Activated CD4-positive, alpha-beta T cell treated with anti-CD3 and anti-CD28 coated beads for 24 hours (primary cell): ENCODE measurements at regions not wholly inside any gene's neighbourhood (a gene's known extent, or its start where the extent isn't known, plus 50 kb on each side); places are given as distances from the start of the nearest gene placed in this dataset.
"Not testable (repeated sequence)": the region's sequence is repeated elsewhere in the genome, so short reads cannot be mapped to it uniquely, and the experiment has no call there.

ENCODE experiments used
- DNase-seq, 2 donors: peaks; one replicate each; pipeline ENCODE4 v3.0.0-alpha.2; 2020; ENCODE audit warnings: low read depth in 2 of 2

DNA sequence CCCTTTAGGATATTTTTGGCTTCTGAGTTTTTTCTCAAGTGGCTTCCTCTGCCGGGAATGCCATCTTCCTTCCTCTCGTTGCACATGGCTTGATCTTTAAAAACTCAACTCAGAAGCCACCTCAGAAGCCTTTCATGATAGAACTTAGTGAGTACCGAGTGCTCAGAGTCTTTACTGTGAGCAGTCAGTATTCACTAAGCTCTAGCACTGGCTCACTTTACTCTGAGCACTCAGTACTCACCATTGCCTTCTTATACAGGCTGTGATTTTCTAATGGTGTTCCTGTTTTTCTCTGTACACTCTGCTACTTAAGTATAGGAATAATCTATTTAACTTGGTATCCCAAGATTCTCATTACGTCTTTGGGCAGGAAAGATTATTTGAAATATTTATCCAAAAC lies 116.2 kb downstream of the PFDN4 start:
- DNase-seq, result no peak

DNA sequence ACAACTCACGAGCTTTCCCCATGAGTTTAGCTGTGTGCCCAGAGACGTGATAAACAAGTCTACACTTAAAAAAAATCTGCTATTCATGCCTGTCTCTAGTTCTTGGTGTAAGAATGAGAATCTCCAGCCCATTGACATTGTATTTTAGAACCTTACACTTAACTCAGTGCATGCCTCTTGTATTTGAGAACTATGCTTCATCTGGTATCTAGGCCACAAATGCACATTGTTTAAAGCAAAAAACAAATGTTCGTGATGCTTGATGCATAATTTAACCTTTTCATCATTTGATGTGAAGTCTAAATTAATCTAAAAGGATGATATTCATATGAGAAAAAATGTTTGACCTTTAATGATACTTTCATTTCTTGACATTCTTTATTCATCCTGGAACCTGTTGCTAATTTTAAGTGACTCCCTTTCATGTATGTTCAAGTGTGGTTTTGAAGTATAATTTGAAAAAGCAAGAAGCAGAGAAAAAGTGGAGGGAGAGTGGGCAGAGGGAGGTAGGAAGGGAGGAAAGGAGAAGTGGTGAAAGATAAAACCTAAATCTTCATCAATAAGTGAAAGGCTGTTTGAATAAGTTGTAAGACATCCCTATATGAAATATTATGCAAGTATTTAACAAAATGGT lies 116.9 kb downstream of the PFDN4 start:
- no peak for DNase-seq

DNA sequence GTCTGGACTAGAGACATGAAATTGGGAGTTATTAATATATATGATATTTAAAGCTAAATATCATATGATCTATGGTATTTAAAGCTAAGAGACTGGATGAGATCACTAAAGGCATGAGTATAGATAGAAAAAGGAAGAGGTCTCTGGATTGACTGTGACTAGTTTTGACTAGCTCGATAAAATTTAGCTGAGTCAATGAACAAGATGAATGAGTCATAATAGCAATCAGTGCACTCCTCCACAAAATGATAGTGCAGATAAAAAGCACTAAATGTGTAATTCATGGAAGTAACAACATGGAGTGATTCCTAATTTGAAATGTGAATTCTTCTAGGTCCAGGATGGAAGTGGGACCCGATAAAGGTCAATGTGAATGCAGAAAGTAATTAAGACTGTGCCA lies 127.4 kb downstream of the PFDN4 start:
- DNase-seq, result no peak

DNA sequence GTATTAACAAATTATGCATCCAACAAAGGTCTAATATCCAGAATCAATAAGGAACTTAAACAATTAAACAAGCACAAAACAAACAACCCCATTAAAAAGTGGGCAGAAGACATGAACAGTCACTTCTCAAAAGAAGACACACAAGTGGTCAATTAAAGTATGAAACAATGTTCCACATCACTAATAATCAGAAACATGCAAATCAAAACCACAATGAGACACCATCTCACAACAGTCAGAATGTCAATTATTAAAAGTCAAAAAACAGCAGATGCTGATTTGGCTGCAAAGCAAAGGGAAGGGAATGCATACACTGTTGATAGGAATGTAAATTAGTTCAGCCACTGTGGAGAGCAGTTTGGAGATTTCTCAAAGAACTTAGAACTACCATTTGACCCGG lies 129.3 kb downstream of the PFDN4 start:
- no peak for DNase-seq

DNA sequence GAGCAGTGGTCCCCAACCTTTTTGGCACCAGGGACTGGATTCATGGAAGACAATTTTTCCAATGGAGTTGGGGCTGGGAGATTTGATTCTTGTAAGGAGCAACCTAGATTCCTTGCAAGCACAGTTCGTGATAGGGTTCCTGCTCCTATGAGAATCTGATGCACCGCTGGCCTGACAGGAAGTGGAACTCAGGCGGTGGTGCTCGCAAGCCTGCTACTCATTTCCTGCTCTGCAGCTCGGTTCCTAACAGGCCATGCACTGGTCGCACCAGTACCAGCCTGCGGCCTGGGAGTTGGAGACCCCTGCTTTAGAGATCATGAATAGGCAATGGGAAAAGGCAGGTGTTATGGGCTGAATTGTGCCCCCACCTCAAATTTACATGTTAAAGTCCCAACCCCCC lies 131.2 kb downstream of the PFDN4 start:
- no peak for DNase-seq

DNA sequence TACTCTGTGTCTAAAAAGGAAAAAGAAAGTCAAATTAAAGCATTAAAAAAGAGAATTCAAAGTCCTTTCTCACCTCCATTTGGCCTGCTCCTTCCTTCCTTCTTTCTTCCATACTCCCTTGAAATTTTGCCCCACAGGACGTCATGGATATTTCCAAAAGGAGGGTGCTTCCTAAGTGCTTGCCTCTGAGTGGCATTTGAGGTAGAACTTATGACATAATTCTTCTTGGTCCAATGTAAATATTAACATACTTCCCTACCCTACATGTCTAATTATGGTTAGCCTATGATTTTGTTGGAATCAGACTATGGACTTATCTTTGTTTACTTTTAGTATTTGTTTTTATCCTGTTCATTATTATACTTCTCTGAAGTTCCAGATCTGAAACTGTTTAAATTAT lies 132.3 kb downstream of the PFDN4 start:
- no peak for DNase-seq

DNA sequence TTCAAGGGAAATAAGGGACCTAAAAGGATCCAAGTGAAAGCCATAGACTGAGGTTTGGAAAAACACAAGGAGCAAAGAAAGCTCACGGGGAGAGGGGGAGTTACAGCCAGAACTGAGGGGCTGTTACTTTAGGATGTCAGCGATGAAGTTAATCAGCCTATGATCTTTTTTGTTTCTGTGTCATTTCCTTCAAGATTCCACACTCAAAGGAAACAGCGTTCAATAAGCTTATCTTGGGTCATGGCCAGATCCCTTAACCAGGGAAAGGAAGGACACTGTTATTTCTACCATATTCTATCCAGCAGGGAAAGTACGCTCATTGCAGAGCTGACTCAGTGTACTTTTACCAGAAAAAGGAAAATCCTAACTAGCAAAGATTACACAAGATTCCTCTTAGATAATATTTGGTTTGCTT lies 132.8 kb downstream of the PFDN4 start:
- DNase-seq, result no peak

DNA sequence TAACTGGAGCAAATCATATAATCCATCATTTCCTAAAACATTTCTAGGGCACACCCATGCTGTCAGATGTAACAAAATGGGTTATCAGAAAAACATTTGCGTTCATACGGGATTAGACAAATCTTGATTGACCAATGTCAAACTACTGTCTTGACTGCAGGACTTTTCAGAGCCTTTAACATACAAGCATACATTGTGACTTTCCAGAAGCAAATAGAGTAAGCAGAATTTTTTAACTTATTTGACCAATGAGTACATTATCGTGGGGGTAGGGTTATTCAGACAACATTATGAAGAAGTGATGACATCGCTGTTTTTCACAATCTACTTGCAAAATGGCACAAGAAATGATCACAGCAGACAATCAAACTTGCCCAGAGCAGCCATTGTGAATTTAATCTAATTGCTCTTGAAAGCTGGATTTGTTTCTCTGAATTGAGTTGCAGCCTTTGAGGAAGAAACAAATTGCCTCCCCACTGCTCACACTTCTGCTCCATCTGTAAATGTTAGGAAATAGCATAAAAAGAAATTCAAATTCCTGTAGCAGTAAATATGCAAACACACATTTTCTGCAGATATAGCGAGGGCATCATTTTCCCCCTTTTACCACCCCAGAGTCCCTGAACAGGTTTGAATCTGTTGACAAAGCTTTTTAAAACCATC lies 133.0 kb upstream of the DOK5 start:
- DNase-seq, result no peak

DNA sequence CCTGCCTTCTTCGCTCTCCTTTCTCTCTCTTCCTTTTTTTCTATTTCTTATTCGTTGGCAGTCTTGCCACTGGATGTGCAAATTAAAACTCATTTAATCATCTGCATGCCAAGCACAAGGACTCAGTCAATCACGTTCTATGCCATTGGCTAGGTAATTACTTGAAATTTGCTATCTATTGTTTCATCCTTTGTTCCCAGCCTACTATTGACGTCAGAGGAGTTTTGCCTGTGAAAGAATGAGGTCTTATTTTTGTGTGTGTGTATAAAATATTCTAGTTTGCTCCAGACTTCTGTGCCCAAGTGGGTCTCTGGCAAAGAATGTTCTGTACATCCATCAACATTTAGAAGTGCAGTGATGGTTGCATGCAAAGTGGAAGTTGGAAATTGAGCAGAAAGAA lies 132.3 kb upstream of the DOK5 start:
- DNase-seq, result no peak

DNA sequence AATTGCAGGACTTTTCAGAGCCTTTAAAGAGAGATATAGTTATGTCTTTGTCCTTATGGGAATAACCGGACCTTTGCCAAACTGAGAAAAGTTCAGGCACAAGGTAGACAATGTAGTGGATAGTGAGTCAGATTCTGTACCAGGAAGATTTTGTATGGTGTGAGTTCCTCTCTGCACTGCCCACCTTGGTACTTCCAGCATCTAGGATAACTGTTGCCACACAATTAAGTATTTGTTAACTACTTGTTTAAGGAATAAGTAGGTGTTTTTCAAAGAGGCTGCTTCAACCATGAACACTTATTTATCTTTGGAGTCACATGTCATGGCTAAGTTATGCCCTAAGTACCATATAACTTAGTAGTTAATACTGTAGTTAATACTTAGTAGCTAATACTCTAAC lies 131.8 kb upstream of the DOK5 start:
- no peak for DNase-seq

DNA sequence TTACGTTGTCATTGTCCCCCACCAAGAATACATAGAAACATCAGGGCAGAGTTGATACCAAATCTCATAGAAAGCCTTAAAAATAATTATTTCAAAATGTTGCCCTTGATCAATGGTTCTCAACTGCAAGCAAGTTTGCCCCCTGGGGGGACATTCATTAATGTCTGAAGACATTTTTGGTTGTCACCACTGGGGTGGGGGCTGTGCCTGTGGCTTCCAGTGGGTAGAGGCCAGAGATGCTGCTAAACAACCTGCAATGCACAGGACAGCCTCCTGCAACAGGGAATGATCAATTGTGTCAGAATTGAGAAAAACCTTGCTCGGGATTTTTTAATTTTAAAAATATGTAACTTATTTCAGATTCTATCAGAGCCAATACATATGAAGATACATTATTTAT lies 130.6 kb upstream of the DOK5 start:
- no peak for DNase-seq

DNA sequence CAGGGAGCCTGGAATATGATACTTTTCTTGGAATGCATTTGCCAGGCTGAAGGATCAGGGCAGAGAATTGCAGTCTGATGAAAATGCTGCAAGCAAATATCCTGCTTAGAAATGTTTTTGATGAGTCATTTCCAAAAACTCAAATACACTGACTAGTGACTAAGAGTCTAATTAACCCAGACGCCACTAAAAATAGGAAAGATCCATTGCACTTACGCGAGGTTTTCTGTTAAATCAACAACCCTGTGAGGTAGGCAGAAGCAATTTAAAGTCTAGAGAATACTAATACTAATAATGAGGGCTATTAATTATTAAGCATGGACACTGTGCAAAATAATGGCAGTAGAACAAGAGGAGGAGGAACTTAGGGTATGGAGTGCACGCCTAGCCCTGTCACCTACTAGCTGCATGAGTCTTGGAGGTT lies 130.1 kb upstream of the DOK5 start:
- DNase-seq, result no peak

DNA sequence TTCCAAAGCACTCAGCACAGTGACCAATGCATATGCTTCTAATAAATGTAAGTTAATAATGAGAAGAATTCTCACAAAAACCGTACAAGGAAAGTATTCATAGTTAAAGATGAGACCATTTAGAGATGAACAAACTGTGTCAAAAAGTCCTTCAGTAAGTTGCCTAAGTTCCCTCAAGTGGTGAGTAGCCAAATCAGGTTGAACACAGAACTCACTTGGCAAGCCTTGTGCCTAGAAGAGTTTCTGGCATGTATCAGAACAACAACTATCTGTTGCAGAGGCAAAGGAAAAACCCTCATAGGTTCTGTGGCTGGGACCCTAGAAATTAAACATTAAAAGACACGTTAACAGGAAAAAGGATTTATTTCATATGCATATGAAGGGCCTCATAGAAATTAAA lies 129.6 kb upstream of the DOK5 start:
- DNase-seq, result no peak

DNA sequence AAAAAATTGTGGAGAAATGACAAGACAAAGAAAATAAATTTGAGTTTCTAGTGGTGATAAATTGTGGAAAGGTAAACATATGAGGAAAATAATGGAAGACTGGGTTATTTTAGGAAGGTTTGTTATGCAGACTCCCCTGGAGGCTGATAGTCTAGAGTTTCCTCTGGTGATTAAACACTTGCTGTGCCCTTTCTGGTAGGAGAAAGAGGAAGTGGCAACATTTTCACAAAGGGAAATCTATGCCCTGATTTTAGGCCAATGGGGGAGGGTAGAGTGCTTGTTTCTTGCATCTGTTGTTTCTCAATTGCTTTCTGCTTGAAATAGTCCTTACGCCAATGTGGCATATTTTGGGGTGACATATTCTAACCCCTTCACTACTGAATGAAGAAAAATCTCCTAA lies 129.1 kb upstream of the DOK5 start:
- DNase-seq, result no peak

DNA sequence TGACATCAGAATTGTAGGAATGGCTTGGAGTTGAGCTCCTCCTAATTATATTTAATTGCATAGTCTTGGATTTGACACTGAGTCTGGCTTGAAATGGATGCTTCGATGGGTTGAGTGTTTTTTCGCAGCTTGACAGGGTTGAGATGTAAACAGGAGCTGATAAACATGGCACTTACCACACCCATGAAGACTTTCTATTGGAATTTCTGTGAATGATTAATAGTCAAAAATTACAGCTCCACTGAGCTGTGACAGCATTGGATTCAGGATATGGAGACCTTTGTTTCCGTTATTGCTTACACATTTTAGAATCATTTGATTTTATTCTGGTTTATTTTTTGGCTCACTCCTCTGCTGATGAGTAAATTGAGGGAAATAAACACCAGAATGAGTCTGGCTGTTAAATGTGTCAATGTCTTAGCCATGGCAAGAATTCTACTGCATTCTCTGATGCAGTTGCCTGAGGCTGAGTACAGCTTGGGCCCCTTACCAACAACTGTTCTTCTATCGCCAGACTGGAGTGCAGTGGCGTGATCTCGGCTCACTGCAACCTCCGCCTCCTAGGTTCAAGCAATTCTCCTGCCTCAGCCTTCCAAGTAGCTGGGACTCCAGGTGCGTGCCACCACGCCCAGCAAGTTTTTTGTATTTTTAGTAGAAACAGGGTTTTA lies 128.1 kb upstream of the DOK5 start:
- DNase-seq, result no peak

DNA sequence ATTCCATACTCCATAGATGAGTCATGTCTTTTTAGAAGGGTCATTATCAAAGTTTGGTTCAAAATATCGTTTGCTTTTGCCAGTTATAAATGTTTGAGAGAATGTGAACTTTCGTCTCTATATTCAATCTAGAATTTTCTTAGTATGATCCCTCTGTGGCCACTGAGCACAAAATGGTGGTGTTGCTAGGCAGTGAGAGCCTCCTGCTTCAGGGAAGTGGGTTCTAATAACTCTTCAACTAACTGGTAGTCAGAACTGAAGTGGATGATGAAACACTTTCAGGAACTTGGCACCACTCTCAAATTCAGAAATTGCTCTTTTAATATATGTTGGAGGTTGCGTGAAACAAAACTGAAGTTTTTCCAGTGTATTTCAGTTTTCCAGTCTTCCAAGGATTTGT lies 125.0 kb upstream of the DOK5 start:
- no peak for DNase-seq

DNA sequence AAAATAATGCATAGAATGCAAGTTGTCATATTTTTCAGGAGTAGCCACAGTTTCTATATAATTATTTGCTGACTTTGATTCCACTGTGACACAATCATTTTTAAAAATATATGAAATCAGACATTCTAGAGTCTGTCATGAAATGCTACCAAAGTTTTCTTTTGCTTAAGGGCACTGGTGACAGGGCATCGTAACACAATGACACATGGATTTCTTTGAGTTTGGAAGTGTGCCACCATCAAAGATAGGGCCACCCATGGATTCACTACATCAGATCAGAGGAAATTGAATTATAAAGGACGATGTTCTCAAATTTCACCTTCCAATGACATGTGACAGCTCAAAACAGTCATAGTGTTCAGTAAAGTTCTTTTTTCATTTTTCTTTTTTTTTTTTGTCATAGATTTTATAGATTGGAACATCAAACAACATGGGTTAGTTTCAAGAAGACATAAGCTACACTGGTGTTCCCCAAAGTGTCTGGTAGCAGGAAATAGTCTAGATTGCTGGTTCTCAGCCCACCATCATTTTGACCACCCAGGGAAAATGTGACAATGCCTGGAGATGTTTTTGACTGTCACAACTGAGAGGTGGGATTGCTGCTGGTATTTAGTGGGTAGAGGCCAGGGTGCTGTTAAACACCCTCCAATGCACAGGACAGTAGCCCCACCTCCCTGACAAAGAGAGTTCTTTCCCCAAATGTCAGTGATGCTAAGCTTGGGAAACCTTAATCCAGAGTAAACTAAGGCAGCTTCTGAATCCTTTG lies 123.8 kb upstream of the DOK5 start:
- DNase-seq, result no peak

DNA sequence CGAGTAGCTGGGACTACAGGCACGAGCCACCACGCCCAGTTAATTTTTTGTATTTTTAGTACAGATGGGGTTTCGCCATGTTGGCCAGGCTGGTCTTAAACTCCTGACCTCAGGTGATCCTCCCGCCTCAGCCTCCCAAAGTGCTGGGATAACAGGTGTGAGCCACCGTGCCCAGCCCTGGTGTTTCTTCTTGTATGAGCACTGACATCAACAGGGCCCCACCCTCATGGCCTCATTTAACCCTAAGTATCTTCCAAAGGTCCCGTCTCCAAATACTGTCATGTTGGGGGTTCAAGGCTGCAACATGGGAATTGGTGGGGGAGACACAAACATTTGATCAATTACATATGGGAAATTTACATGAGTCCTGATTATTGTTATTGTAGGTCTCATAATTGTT lies 122.9 kb upstream of the DOK5 start:
- not testable (repeated sequence) for DNase-seq

DNA sequence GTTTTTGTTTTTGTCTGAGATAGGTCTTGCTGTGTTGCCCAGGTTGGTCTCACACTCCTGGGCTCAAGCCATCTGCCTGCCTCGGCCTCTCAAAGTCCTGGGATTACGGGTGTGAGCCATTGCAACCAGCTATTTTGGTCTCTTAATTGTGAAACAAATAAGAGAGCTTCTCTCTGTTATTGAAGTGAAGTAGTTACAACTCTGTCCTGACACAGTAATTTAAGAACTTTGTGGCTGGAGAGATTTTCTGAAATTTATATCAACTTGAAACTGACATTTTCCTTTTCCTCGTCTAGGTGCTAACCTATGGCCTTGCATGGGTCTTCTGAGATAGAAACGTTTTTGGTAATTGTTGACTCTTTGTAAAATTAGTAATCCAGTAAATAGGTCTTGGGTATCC lies 122.1 kb upstream of the DOK5 start:
- DNase-seq, result no peak

DNA sequence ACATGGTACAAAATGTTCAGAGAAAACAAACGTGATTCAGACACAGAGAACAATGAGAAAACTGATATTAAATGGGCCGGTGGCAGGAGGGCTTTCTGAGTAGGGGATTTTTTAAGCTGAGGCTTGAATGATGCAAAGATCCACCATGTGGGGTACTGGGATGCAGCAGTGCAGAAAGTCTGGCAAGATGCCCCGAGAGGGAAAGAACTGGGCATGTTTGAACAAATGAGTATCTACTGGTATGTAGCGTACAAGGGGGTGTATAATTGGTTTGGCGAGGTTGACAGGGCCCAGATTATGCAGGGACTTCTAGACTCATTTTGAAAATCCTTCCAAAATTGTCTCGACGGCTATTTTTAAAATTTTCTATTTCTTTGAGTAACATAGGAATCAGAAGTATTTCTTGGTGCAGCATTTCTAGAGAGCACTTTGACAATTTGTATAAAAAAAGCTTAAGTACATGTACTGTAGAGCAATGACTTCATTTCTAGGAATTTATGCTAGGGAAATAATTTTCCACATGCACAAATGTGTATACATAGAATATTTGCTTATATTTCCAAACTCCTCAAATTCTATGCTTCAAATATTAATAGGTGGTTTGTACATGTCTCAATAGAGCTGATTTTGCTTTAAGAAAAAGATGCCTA lies 119.6 kb upstream of the DOK5 start:
- no peak for DNase-seq

DNA sequence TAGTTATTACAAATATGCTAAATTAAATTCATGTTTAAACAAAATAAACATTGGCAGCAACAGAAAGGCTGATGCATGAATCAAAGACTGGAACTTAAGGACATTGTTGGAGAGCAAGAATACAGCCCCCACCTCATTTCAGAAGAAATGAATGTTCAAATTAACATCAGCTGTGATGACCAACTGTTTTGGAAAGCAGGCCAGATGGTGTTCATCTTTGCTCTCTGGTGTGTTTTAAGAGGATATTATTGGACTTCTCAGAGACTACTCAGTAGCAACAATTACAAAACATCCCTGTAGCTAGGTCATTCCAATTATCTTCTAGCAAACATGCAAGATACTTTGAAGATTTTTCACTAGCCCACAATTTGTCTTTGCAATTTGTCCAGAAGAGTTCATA lies 118.6 kb upstream of the DOK5 start:
- no peak for DNase-seq

DNA sequence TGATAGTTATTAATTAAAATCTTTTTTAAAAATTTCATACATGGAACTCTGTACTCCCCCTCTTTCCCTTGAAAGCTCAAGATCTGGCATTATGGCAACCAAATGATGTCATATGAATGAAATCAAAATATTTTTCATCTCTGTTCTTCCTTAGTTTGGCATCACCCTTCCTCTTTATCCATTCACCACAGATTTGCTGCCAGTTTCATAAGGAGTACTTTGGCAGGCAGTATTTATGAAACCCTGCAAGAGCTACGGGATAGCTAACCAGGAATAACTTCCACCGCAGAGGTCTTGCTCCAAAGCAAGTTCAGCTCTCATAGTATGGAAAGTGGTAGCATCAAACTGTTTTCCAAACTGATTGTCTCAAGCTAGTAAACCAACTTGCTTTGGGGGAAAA lies 113.9 kb upstream of the DOK5 start:
- no peak for DNase-seq
